ENCODE measurements at regions not wholly inside any gene's neighbourhood (a gene's known extent, or its start where the extent isn't known, plus 50 kb on each side); places are given as distances from the start of the nearest gene placed in this dataset.

DNA sequence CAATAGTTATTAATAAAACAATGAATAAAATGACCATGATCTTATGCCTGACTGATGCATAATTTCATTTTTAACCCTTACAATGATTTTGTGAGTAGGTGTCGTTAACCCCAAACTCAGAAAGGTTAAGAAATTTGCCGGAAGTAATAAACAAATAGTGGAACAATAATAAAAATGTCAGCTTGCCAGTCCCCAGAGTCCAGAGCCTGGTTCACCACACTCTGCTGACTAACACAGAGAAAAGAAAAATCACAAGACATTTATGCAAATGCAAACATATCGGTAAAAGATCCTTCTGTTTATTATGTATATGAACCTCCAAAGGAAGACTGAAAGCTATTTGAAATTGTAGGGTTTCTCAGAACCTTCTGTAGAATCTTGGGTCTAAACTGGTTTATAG, 563.7 kb downstream of the EFNB2 start:
- TF ChIP-seq, protein P1, sequence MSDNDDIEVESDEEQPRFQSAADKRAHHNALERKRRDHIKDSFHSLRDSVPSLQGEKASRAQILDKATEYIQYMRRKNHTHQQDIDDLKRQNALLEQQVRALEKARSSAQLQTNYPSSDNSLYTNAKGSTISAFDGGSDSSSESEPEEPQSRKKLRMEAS (IDR thresholded peaks at IDR 0.05): no peak
- TF ChIP-seq RAD21 (IDR thresholded peaks at IDR 0.05; ENCODE audit: low read depth) (no peak), EP300 (IDR thresholded peaks at IDR 0.05; ENCODE audit: borderline replicate concordance) (no peak), EGR1 (IDR thresholded peaks at IDR 0.05) (no peak), CREB1 (IDR thresholded peaks at IDR 0.05; ENCODE audit: low read depth) (no peak), NFIC (IDR thresholded peaks at IDR 0.05) (no peak), TEAD4 (IDR thresholded peaks at IDR 0.05) (no peak), TCF12 (IDR thresholded peaks at IDR 0.05; ENCODE audit: low read depth) (no peak), TAF1 (IDR thresholded peaks at IDR 0.05; ENCODE audit: low read depth) (no peak), FOXM1 (IDR thresholded peaks at IDR 0.05; ENCODE audit: borderline replicate concordance, low read depth) (no peak), ZBTB7A (IDR thresholded peaks at IDR 0.05; ENCODE audit: low read depth) (no peak), YY1 (IDR thresholded peaks at IDR 0.05; ENCODE audit: low read depth) (no peak), CEBPB (IDR thresholded peaks at IDR 0.05) (no peak)
- TF ChIP-seq, protein P2, sequence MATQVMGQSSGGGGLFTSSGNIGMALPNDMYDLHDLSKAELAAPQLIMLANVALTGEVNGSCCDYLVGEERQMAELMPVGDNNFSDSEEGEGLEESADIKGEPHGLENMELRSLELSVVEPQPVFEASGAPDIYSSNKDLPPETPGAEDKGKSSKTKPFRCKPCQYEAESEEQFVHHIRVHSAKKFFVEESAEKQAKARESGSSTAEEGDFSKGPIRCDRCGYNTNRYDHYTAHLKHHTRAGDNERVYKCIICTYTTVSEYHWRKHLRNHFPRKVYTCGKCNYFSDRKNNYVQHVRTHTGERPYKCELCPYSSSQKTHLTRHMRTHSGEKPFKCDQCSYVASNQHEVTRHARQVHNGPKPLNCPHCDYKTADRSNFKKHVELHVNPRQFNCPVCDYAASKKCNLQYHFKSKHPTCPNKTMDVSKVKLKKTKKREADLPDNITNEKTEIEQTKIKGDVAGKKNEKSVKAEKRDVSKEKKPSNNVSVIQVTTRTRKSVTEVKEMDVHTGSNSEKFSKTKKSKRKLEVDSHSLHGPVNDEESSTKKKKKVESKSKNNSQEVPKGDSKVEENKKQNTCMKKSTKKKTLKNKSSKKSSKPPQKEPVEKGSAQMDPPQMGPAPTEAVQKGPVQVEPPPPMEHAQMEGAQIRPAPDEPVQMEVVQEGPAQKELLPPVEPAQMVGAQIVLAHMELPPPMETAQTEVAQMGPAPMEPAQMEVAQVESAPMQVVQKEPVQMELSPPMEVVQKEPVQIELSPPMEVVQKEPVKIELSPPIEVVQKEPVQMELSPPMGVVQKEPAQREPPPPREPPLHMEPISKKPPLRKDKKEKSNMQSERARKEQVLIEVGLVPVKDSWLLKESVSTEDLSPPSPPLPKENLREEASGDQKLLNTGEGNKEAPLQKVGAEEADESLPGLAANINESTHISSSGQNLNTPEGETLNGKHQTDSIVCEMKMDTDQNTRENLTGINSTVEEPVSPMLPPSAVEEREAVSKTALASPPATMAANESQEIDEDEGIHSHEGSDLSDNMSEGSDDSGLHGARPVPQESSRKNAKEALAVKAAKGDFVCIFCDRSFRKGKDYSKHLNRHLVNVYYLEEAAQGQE (IDR thresholded peaks at IDR 0.05; ENCODE audit: low read depth): no peak
- TF ChIP-seq, protein P3, sequence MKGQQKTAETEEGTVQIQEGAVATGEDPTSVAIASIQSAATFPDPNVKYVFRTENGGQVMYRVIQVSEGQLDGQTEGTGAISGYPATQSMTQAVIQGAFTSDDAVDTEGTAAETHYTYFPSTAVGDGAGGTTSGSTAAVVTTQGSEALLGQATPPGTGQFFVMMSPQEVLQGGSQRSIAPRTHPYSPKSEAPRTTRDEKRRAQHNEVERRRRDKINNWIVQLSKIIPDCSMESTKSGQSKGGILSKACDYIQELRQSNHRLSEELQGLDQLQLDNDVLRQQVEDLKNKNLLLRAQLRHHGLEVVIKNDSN (IDR thresholded peaks at IDR 0.05): no peak

DNA sequence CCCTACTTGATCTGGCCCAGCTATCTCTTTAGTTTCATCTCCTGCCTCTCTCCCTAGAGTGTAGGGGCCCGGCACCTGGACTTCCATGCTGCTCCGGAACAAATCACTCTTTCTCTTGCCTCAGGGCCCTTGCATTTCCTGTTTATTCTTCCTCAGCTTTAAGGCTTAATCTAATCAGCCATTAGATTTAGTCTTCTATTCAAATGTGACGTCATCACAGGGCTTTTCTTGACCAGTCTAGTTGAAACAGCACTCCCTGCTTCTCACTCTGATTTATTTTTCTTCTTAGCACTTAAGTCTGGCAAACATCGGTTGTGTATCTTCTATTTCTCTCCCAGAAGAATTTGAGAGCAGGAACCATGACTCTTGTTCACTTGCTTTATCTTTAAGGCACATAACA, 564.1 kb downstream of the EFNB2 start:
- TF ChIP-seq, protein P1 (IDR thresholded peaks at IDR 0.05): no peak

DNA sequence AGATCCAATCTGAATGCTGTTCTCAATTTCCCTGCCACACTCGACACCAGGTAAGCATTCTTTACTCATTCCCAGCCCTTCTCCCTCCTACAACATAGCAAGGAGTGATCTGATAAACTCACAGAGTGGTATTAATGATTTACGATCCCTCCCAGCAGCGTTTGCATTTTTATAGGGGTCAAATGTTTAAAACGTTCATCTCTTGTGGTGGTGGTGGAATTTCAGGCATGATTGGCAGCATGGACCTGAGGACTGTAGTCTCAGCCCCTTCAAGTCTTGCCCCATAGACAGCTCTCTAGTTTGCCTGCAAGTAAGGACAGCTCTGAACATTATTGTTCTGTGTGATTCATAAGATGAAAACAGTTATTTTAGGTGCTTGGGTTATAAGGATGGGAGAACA, 565.7 kb downstream of the EFNB2 start:
- TF ChIP-seq CEBPB (IDR thresholded peaks at IDR 0.05): no peak
- no peak for TF ChIP-seq NFIC (IDR thresholded peaks at IDR 0.05)
- TF ChIP-seq TEAD4 (IDR thresholded peaks at IDR 0.05): no peak
- no peak for TF ChIP-seq EP300 (IDR thresholded peaks at IDR 0.05; ENCODE audit: borderline replicate concordance)
- no peak for TF ChIP-seq TAF1 (IDR thresholded peaks at IDR 0.05; ENCODE audit: low read depth)
- TF ChIP-seq, protein P1 (IDR thresholded peaks at IDR 0.05): no peak

DNA sequence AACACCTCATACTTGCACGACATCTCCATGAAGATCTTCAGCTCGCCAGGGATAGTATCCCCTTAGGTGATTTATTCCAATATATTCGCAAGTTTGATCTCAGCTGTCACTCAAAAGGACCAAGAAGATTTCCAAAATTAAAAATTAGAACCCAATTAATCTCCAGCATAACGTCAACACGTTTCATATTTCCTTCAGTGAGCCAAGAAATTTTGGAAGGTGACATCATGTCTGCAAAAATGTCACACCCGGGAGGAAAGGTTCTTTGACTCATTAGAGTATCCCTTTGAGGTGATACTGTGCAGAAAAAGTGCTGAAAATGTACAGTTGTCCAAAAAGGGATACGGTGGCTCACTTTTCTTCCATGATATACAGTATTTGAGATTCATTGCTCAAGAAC, 569.6 kb downstream of the EFNB2 start:
- TF ChIP-seq, protein P1 (IDR thresholded peaks at IDR 0.05): no peak
- TF ChIP-seq TEAD4 (IDR thresholded peaks at IDR 0.05) (no peak), CREB1 (IDR thresholded peaks at IDR 0.05; ENCODE audit: low read depth) (no peak), CEBPB (IDR thresholded peaks at IDR 0.05) (no peak), TCF12 (IDR thresholded peaks at IDR 0.05; ENCODE audit: low read depth) (no peak), YY1 (IDR thresholded peaks at IDR 0.05; ENCODE audit: low read depth) (no peak), EGR1 (IDR thresholded peaks at IDR 0.05) (no peak), EP300 (IDR thresholded peaks at IDR 0.05; ENCODE audit: borderline replicate concordance) (no peak), RAD21 (IDR thresholded peaks at IDR 0.05; ENCODE audit: low read depth) (no peak), FOXM1 (IDR thresholded peaks at IDR 0.05; ENCODE audit: borderline replicate concordance, low read depth) (no peak), NFIC (IDR thresholded peaks at IDR 0.05) (no peak), ZBTB7A (IDR thresholded peaks at IDR 0.05; ENCODE audit: low read depth) (no peak), TAF1 (IDR thresholded peaks at IDR 0.05; ENCODE audit: low read depth) (no peak)
- TF ChIP-seq, protein P3 (IDR thresholded peaks at IDR 0.05): no peak
- TF ChIP-seq, protein P2 (IDR thresholded peaks at IDR 0.05; ENCODE audit: low read depth): no peak

DNA sequence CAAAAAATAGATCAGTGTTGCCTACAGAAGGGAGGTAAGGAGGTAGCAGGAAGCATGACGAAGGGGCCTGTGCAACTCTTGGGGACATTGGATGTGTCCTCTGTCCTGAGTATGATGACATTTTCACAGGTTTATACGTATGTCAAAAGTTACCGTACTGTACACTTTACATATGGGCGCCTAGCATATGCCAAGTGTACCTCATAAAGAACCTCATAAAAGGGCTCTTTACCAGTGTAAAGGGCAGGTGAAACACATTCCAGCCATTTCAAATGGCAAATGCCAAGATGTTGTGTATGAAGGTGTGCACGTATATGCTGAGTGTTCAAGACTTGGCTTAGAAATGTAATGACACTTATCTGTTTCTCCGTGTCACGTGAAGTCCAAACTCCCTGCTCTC, 573.4 kb downstream of the EFNB2 start:
- TF ChIP-seq EP300 (IDR thresholded peaks at IDR 0.05; ENCODE audit: borderline replicate concordance) (no peak), TCF12 (IDR thresholded peaks at IDR 0.05; ENCODE audit: low read depth) (no peak), ZBTB7A (IDR thresholded peaks at IDR 0.05; ENCODE audit: low read depth) (no peak), TAF1 (IDR thresholded peaks at IDR 0.05; ENCODE audit: low read depth) (no peak), CEBPB (IDR thresholded peaks at IDR 0.05) (no peak), YY1 (IDR thresholded peaks at IDR 0.05; ENCODE audit: low read depth) (no peak), EGR1 (IDR thresholded peaks at IDR 0.05) (no peak), CREB1 (IDR thresholded peaks at IDR 0.05; ENCODE audit: low read depth) (no peak), FOXM1 (IDR thresholded peaks at IDR 0.05; ENCODE audit: borderline replicate concordance, low read depth) (no peak), RAD21 (IDR thresholded peaks at IDR 0.05; ENCODE audit: low read depth) (no peak), NFIC (IDR thresholded peaks at IDR 0.05) (no peak), TEAD4 (IDR thresholded peaks at IDR 0.05) (no peak)
- TF ChIP-seq, protein P3 (IDR thresholded peaks at IDR 0.05): no peak
- TF ChIP-seq, protein P2 (IDR thresholded peaks at IDR 0.05; ENCODE audit: low read depth): no peak
- TF ChIP-seq, protein P1 (IDR thresholded peaks at IDR 0.05): no peak
